Ovary (tissue), 7 donors: ENCODE measurements at regions not wholly inside any gene's neighbourhood (a gene's known extent, or its start where the extent isn't known, plus 50 kb on each side); places are given as distances from the start of the nearest gene placed in this dataset.

Experiments
- DNase-seq, 5 donors: peaks; one replicate each; pipeline ENCODE4 v3.0.0-alpha.2; 2019 to 2020
- H3K27ac ChIP-seq, 2 donors: fragments of 200-600 bp; one replicate each; pipeline versions ENCODE4 v1.5.1 to v1.8.0; 2019 to 2022
- H3K27me3 ChIP-seq: fragments of 200-600 bp; one replicate; pipeline ENCODE4 v1.8.0; 2022
- H3K36me3 ChIP-seq: fragments of 200-600 bp; sonication (generic); one replicate; pipeline ENCODE4 v1.5.1; 2019
- H3K4me1 ChIP-seq: one replicate; pipeline ENCODE4 v1.8.1; 2013; ENCODE audit warnings: mild to moderate bottlenecking, moderate library complexity; ENCODE audit not compliant: insufficient read depth
- H3K4me3 ChIP-seq: fragments of 200-600 bp; sonication (generic); one replicate; pipeline ENCODE4 v1.5.1; 2017
- H3K9me3 ChIP-seq, 2 donors: fragments of 200-600 bp in 1 of 2; sonication (generic) in 1 of 2; one replicate each; pipeline versions ENCODE4 v1.5.1 to v1.8.1; 2013 to 2019; ENCODE audit warnings: mild to moderate bottlenecking in 1 of 2, moderate library complexity in 1 of 2
- EP300 ChIP-seq: sonication (generic); formaldehyde crosslinking; IDR thresholded peaks from one replicate; pipeline ENCODE4 v1.6.1; 2017; ENCODE audit warnings: antibody characterized with exemption
- POLR2A ChIP-seq: fragments of 450-650 bp; IDR thresholded peaks from one replicate; pipeline ENCODE4 v1.6.1; 2017; ENCODE audit warnings: antibody characterized with exemption, mild to moderate bottlenecking, moderate library complexity
- WGBS, 3 donors: extraction: QIAGEN DNeasy Blood & Tissue Kit in 1 of 3; methylation state at CpG; one replicate each; pipeline versions ENCODE4 v1.1.5 to v1.1.7; 2013 to 2017; 5-methylcytosine and 5-hydroxymethylcytosine counted together
- intact Hi-C, 4 donors: fragments of 100-400 bp; cut with DNase I; formaldehyde crosslinking; loops; one replicate each; pipeline versions ENCODE4 v1.11.0 to v1.15.1; 2022 to 2023
- TF ChIP-seq, protein P1 (sequence below), 3 donors: fragments of 450-650 bp in 2 of 3; fragments of 200-600 bp in 1 of 3; IDR thresholded peaks; one replicate each; pipeline versions ENCODE4 v1.5.1 to v1.8.0; 2016 to 2022; ENCODE audit warnings: antibody characterized with exemption in 3 of 3, mild to moderate bottlenecking in 1 of 3
- donor health status: DM: no; HTN: no; CAD: no; lungs with moderate emphysema.
- donor health status: DM: no; HTN: no; CAD: no.
- donor health status: Bipolar disorder and iron deficiency.
- donor health status: DM: no; HTN: no; CAD: no.
- donor health status: DM: yes; HTN: yes; CAD: no.

DNA sequence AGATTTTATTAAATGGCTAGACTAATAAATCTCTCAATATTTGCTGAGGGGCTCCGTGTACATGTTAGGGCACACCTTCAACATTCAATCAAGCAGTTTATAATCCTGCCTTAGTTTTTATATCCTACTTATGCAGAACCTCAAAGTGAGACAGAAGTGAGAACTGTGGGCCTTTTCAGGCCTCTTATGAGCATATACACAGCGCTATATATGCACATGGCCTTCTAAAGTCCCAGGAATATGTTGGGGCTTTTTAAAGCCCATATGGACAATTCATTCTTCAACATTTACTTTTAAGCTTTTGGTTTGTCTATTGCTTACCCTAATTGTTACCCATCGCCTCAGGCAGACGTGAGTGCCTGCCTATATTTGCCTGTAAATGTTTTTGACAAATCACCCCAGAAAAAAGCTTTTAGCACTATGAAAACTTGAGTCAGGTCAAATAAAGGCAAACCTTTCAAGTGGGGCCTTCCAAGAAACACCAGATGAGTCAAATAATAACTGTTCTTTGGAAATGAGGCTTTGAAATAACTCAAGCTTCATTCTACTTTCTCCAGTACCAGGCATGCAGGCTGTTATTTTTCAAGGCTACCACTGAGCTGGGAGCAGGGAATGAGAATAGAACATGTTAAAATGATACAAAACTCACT lies 58.2 kb downstream of the ESM1 start:
- WGBS, 3 donors, result 53 to 61% (median 58%) methylated on average over 4 of the region's 4 CpGs
- H3K27me3 ChIP-seq, result no peaks in the 10 kb centered on the region
- H3K4me1 ChIP-seq, result no peaks in the 10 kb centered on the region
- H3K9me3 ChIP-seq, result no peaks in the 10 kb centered on the region
- TF ChIP-seq EP300 (no peak), POLR2A (no peak)
- TF ChIP-seq, protein P1, sequence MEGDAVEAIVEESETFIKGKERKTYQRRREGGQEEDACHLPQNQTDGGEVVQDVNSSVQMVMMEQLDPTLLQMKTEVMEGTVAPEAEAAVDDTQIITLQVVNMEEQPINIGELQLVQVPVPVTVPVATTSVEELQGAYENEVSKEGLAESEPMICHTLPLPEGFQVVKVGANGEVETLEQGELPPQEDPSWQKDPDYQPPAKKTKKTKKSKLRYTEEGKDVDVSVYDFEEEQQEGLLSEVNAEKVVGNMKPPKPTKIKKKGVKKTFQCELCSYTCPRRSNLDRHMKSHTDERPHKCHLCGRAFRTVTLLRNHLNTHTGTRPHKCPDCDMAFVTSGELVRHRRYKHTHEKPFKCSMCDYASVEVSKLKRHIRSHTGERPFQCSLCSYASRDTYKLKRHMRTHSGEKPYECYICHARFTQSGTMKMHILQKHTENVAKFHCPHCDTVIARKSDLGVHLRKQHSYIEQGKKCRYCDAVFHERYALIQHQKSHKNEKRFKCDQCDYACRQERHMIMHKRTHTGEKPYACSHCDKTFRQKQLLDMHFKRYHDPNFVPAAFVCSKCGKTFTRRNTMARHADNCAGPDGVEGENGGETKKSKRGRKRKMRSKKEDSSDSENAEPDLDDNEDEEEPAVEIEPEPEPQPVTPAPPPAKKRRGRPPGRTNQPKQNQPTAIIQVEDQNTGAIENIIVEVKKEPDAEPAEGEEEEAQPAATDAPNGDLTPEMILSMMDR (IDR thresholded peaks at IDR 0.05), result no peak
- intact Hi-C loops, result no loop called here
- DNase-seq, result no peak
- H3K27ac ChIP-seq, result no peak overlapping the region
- H3K36me3 ChIP-seq, result no peaks in the 10 kb centered on the region
- no peak overlapping the region for H3K4me3 ChIP-seq

DNA sequence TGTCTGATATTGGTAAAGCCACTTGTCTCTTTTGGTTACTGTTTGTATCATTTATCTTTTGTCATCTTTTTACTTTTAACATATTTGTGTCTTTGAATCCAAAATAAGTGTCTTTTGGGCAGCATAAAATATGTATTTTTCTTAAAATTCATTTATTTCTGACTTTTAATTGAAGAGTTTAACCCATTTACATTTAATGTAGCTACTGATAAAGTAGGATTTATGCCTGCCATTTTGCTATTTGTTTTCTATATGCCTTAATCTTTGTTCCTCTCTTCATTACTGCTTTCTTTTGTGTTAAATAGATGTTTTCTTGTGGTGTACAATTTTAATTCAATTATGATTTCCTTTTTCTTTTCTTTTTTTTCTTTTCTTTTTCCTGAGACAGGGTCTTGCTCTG lies 60.9 kb downstream of the ESM1 start:
- DNase-seq, result no peak
- intact Hi-C loops, result no loop called here

DNA sequence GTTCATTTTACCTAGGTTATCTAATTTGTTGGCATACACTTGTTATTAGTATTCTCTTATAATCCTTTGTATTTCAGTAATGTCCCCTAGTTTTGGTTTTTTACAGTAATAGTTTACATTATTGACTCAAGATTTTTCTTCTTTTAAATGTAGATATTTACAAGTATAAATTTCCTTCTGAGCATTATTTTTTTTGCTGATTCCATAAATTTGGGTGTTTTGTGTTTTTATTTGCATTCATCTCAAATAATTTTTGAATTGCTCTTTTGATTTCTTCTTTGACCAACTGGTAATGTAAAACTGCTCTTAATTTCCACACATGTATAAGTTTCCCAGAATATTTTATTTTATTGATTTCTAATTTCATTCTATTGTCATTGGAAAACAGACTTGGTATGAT lies 68.1 kb downstream of the ESM1 start:
- intact Hi-C loops, result no loop called here
- Histone ChIP-seq H3K27me3 (no peaks in the 10 kb centered on the region), H3K9me3 (no peaks in the 10 kb centered on the region), H3K4me3 (no peak overlapping the region), H3K36me3 (no peaks in the 10 kb centered on the region), H3K27ac (no peak overlapping the region), H3K4me1 (no peaks in the 10 kb centered on the region)
- TF ChIP-seq, protein P1 (IDR thresholded peaks at IDR 0.05), result no peak
- TF ChIP-seq EP300, result no peak
- TF ChIP-seq POLR2A, result no peak
- DNase-seq, result no peak

More for the DNA sequence above, 60.9 kb downstream of the ESM1 start:
- TF ChIP-seq EP300, result no peak
- no peak for TF ChIP-seq POLR2A
- TF ChIP-seq, protein P1 (IDR thresholded peaks at IDR 0.05), result no peak
- no peaks in the 10 kb centered on the region for H3K36me3 ChIP-seq
- H3K4me3 ChIP-seq, result no peak overlapping the region
- H3K27me3 ChIP-seq, result no peaks in the 10 kb centered on the region
- no peaks in the 10 kb centered on the region for H3K9me3 ChIP-seq
- no peak overlapping the region for H3K27ac ChIP-seq
- no peaks in the 10 kb centered on the region for H3K4me1 ChIP-seq

DNA sequence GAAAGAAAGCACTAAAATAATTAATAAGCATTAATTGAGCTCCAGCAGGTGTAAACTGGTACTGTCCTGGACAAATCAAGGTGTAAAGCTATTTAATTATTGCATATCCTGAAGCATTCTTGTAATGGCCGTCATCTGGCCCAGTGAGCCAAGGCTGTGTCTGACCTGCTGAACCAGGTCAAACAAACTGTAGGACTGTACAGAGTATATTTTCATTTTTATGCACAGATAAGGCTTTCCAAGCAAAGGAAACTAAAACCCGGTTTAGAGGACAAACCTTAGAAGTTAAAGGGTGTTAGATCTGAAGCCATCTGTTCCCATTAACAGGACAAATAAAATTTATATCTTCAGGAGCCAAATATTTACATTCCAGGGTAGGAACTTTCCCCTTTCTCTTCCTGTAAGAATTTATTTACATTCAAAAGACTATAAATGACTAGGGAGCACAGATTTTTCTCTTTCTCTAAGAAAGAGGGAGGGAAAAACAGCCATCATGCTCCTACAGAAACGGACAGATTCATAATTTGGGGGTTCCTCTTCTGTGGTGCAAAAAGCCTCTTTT lies 69.8 kb downstream of the ESM1 start:
- WGBS, 3 donors, result 6 to 27% (median 7%) methylated on average over 3 of the region's 3 CpGs
- Histone ChIP-seq H3K9me3 (no peaks in the 10 kb centered on the region), H3K4me1 (no peaks in the 10 kb centered on the region), H3K27me3 (no peaks in the 10 kb centered on the region), H3K27ac (no peak overlapping the region), H3K36me3 (no peaks in the 10 kb centered on the region), H3K4me3 (no peak overlapping the region)
- TF ChIP-seq EP300 (no peak), POLR2A (no peak)
- TF ChIP-seq, protein P1 (IDR thresholded peaks at IDR 0.05), result no peak
- no peak for DNase-seq
- intact Hi-C loops, result no loop called here
